GM12878 (cell line): ENCODE measurements at regions not wholly inside any gene's neighbourhood (a gene's known extent, or its start where the extent isn't known, plus 50 kb on each side); places are given as distances from the start of the nearest gene placed in this dataset.
"Not testable (repeated sequence)": the region's sequence is repeated elsewhere in the genome, so short reads cannot be mapped to it uniquely, and the experiment has no call there.

ENCODE experiments used
- CTCF ChIP-seq, 3 experiments: IDR thresholded peaks in 2 of 3; conservative IDR thresholded peaks in 1 of 3; 2 replicates each; pipeline ENCODE4 v1.5.1; 2011; ENCODE audit warnings: low read depth in 3 of 3, low read length in 3 of 3, mild to moderate bottlenecking in 3 of 3, control low read depth in 2 of 3, moderate library complexity in 2 of 3, inconsistent platforms in 1 of 3, mixed read lengths in 1 of 3; ENCODE audit not compliant: control insufficient read depth in 2 of 3, insufficient read depth in 1 of 3; ENCODE audit errors: extremely low read depth in 1 of 3
- GABPA ChIP-seq: IDR thresholded peaks from 2 replicates; pipeline ENCODE4 v1.6.1; 2014; ENCODE audit warnings: antibody characterized with exemption, low read depth, mild to moderate bottlenecking, inconsistent platforms
- GATAD2B ChIP-seq: fragments of 450-650 bp; conservative IDR thresholded peaks from 2 replicates; pipeline ENCODE4 v1.6.1; 2017; ENCODE audit warnings: low read depth, mild to moderate bottlenecking, moderate library complexity
- HCFC1 ChIP-seq: fragments of 150-350 bp; IDR thresholded peaks from 2 replicates; pipeline ENCODE4 v1.6.1; 2014; ENCODE audit warnings: low read length
- JUNB ChIP-seq: IDR thresholded peaks from 2 replicates; pipeline ENCODE4 v1.6.1; 2016; ENCODE audit warnings: antibody characterized with exemption, mild to moderate bottlenecking
- LARP7 ChIP-seq: fragments of 450-650 bp; IDR thresholded peaks from 2 replicates; pipeline ENCODE4 v1.6.1; 2017; ENCODE audit warnings: mild to moderate bottlenecking
- POLR2AphosphoS5 ChIP-seq: IDR thresholded peaks from 2 replicates; pipeline ENCODE4 v1.6.1; 2011; ENCODE audit warnings: mild to moderate bottlenecking, low read length, inconsistent platforms
- RB1 ChIP-seq: fragments of 450-650 bp; formaldehyde crosslinking; IDR thresholded peaks from 2 replicates; pipeline ENCODE4 v1.6.1; 2017; ENCODE audit warnings: mild to moderate bottlenecking, borderline replicate concordance
- TCF7 ChIP-seq: IDR thresholded peaks from 2 replicates; pipeline ENCODE4 v1.6.1; 2014; ENCODE audit warnings: antibody characterized with exemption, borderline replicate concordance

DNA sequence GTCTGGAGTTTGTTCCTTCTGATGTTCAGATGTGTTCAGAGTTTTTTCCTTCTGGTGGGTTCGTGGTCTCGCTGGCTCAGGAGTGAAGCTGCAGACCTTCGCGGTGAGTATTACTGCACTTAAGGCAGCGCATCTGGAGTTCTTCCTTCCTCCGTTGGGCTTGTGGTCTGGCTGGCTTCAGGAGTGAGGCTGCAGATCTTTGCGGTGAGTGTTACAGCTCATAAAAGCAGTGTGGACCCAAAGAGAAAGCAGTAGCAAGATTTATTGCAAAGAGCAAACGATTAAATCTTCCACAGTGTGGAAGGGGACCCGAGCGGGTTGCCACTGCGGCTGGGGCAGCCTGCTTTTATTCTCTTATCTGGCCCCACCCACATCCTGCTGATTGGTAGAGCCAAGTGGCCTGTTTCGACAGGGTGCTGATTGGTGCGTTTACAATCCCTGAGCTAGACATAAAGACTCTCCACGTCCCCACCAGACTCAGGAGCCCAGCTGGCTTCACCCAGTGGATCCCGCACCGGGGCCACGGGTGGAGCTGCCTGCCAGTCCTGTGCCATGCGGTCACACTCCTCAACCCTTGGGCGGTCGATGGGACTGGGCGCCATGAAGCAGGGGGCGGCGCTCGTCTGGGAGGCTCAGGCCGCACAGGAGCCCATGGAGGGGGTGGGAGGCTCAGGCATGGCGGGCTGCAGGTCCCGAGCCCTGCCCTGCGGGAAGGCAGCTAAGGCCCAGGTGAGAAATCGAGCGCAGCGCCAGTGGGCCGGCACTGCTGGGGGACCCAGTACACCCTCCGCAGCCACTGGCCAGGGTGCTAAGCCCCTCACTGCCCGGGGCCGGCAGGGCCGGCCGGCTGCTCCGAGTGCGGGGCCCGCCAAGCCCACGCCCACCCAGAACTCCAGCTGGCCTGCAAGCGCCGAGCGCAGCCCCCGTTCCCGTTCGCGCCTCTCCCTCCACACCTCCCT, 315.3 kb upstream of the SGK1 start:
- TF ChIP-seq CTCF (IDR thresholded peaks at IDR 0.05 in 2 of 3, conservative IDR thresholded peaks at IDR 0.05 in 1 of 3; ENCODE audit: control insufficient read depth in 2 of 3, extremely low read depth in 1 of 3, insufficient read depth in 1 of 3, low read depth in 3 of 3, low read length in 3 of 3); LARP7; POLR2AphosphoS5; GABPA; HCFC1; GATAD2B; JUNB; RB1; TCF7: not testable (repeated sequence)
